ENCODE measurements at regions not wholly inside any gene's neighbourhood (a gene's known extent, or its start where the extent isn't known, plus 50 kb on each side); places are given as distances from the start of the nearest gene placed in this dataset.

- no peak for TF ChIP-seq EZH2phosphoT487 (IDR thresholded peaks at IDR 0.05; ENCODE audit: insufficient read depth, low read depth)
- no peak for TF ChIP-seq EZH2 (IDR thresholded peaks at IDR 0.05; ENCODE audit: insufficient read depth, poor library complexity, severe bottlenecking)
Observed at GRCh38 chr13:77377016-77377415, 50.1 kb upstream of the MYCBP2 start.

Measured in GM23248 (cell line).